Fibroblast of lung (primary cell): ENCODE measurements at regions not wholly inside any gene's neighbourhood (a gene's known extent, or its start where the extent isn't known, plus 50 kb on each side); places are given as distances from the start of the nearest gene placed in this dataset.

Experiments used
- DNase-seq, 2 donors: peaks; one replicate each; pipeline versions ENCODE4 v3.0.0 to v3.0.0-alpha.2; 2010; ENCODE audit warnings: low read depth in 2 of 2
- H2AFZ ChIP-seq: 2 replicates; pipeline ENCODE4 v1.5.1; 2012; ENCODE audit warnings: low read length, control low read depth, inconsistent platforms
- H3K27ac ChIP-seq: 2 replicates; pipeline ENCODE4 v1.5.1; 2011; ENCODE audit warnings: low read length, control low read depth; ENCODE audit not compliant: insufficient read depth
- H3K27me3 ChIP-seq: 2 replicates; pipeline ENCODE4 v1.5.1; 2011; ENCODE audit warnings: mild to moderate bottlenecking, low read length; ENCODE audit not compliant: control insufficient read depth, insufficient read depth
- H3K36me3 ChIP-seq: 2 replicates; pipeline ENCODE4 v1.5.1; 2011; ENCODE audit warnings: low read length; ENCODE audit not compliant: control insufficient read depth, insufficient read depth
- H3K4me1 ChIP-seq: 2 replicates; pipeline ENCODE4 v1.5.1; 2011; ENCODE audit warnings: low read length; ENCODE audit not compliant: control insufficient read depth, insufficient read depth; ENCODE audit errors: extremely low read depth
- H3K4me2 ChIP-seq: 2 replicates; pipeline ENCODE4 v1.5.1; 2011; ENCODE audit warnings: low read length, control low read depth; ENCODE audit not compliant: insufficient read depth; ENCODE audit errors: extremely low read depth
- H3K4me3 ChIP-seq, 4 experiments: fragments of 200-600 bp in 1 of 4; sonication (generic) in 1 of 4; replicated peaks in 1 of 4; 2 replicates each; pipeline ENCODE4 v1.5.1; 2011 to 2016; ENCODE audit warnings: low read length in 4 of 4, low read depth in 3 of 4, mild to moderate bottlenecking in 3 of 4, control low read depth in 2 of 4, inconsistent platforms in 1 of 4, mixed read lengths in 1 of 4; ENCODE audit not compliant: insufficient read depth in 1 of 4; ENCODE audit errors: control extremely low read depth in 1 of 4
- H3K79me2 ChIP-seq: 2 replicates; pipeline ENCODE4 v1.5.1; 2012; ENCODE audit warnings: mild to moderate bottlenecking, low read length, inconsistent platforms; ENCODE audit not compliant: control insufficient read depth, insufficient read depth
- H3K9ac ChIP-seq: 2 replicates; pipeline ENCODE4 v1.5.1; 2011; ENCODE audit warnings: mild to moderate bottlenecking, low read length, control low read depth; ENCODE audit not compliant: insufficient read depth
- H3K9me3 ChIP-seq: 2 replicates; pipeline ENCODE4 v1.5.1; 2012; ENCODE audit warnings: low read depth, low read length; ENCODE audit not compliant: control insufficient read depth, insufficient read depth
- H4K20me1 ChIP-seq: 2 replicates; pipeline ENCODE4 v1.5.1; 2011; ENCODE audit warnings: low read length; ENCODE audit not compliant: control insufficient read depth, insufficient read depth; ENCODE audit errors: extremely low read depth
- CTCF ChIP-seq, 2 donors: IDR thresholded peaks in 1 of 2; conservative IDR thresholded peaks in 1 of 2; 1 replicate in 1 of 2; 2 replicates in 1 of 2; pipeline ENCODE4 v1.5.1; 2011 to 2012; ENCODE audit warnings: low read length in 2 of 2, control low read depth in 1 of 2, inconsistent platforms in 1 of 2, low read depth in 1 of 2, mild to moderate bottlenecking in 1 of 2
- EZH2 ChIP-seq: IDR thresholded peaks from 2 replicates; pipeline ENCODE4 v1.5.1; 2012; ENCODE audit warnings: low read length, control low read depth, mild to moderate bottlenecking; ENCODE audit errors: missing control alignments

GRCh38 chr13:79992111-79992510 lies 348.8 kb downstream of the SPRY2 start:
- TF ChIP-seq CTCF (conservative IDR thresholded peaks at IDR 0.05 in 1 of 2, IDR thresholded peaks at IDR 0.05 in 1 of 2; ENCODE audit: low read depth in 1 of 2, low read length in 2 of 2) (no peak), EZH2 (no peak)
- H2AFZ ChIP-seq: no peak overlapping the region
- H3K9me3 ChIP-seq: no peaks in the 10 kb centered on the region
- no peaks in the 10 kb centered on the region for H3K79me2 ChIP-seq
- H3K4me3 ChIP-seq: no peak overlapping the region
- no peak overlapping the region for H3K4me2 ChIP-seq
- H3K36me3 ChIP-seq: no peaks in the 10 kb centered on the region
- no peaks in the 10 kb centered on the region for H3K27me3 ChIP-seq
- peaks cover 13% of the 10 kb centered on the region for H3K4me1 ChIP-seq
- no peak overlapping the region for H3K27ac ChIP-seq
- no peak for DNase-seq
- no peaks in the 10 kb centered on the region for H4K20me1 ChIP-seq
- no peak overlapping the region for H3K9ac ChIP-seq

- Histone ChIP-seq H3K36me3 (no peaks in the 10 kb centered on the region), H3K4me1 (peaks cover 9% of the 10 kb centered on the region), H3K4me2 (no peak overlapping the region), H3K27me3 (no peaks in the 10 kb centered on the region), H3K4me3 (no peak overlapping the region), H4K20me1 (no peaks in the 10 kb centered on the region), H3K9me3 (no peaks in the 10 kb centered on the region), H2AFZ (no peak overlapping the region), H3K27ac (no peak overlapping the region), H3K79me2 (no peaks in the 10 kb centered on the region), H3K9ac (no peak overlapping the region)
- no peak for TF ChIP-seq EZH2
- no peak for TF ChIP-seq CTCF (conservative IDR thresholded peaks at IDR 0.05 in 1 of 2, IDR thresholded peaks at IDR 0.05 in 1 of 2; ENCODE audit: low read depth in 1 of 2, low read length in 2 of 2)
- DNase-seq: peak in 1 of 2 donors; percentile 49
These were observed 350.9 kb downstream of the SPRY2 start for GRCh38 chr13:79990048-79990447.

- H3K79me2 ChIP-seq: no peaks in the 10 kb centered on the region
- TF ChIP-seq CTCF (conservative IDR thresholded peaks at IDR 0.05 in 1 of 2, IDR thresholded peaks at IDR 0.05 in 1 of 2; ENCODE audit: low read depth in 1 of 2, low read length in 2 of 2) (no peak), EZH2 (no peak)
- H3K4me1 ChIP-seq: peaks cover 9% of the 10 kb centered on the region
- no peak overlapping the region for H3K4me2 ChIP-seq
- no peaks in the 10 kb centered on the region for H4K20me1 ChIP-seq
- no peaks in the 10 kb centered on the region for H3K36me3 ChIP-seq
- H3K27me3 ChIP-seq: no peaks in the 10 kb centered on the region
- H3K4me3 ChIP-seq: no peak overlapping the region
- peak overlapping the region; percentile 41 for H3K27ac ChIP-seq
- H3K9me3 ChIP-seq: no peaks in the 10 kb centered on the region
- no peak overlapping the region for H2AFZ ChIP-seq
- peak in 1 of 2 donors; percentile 44 for DNase-seq
- no peak overlapping the region for H3K9ac ChIP-seq
These were observed 351.7 kb downstream of the SPRY2 start for GRCh38 chr13:79989217-79989661.
